ENCODE measurements at regions not wholly inside any gene's neighbourhood (a gene's known extent, or its start where the extent isn't known, plus 50 kb on each side); places are given as distances from the start of the nearest gene placed in this dataset.
"Not testable (repeated sequence)": the region's sequence is repeated elsewhere in the genome, so short reads cannot be mapped to it uniquely, and the experiment has no call there.

DNA sequence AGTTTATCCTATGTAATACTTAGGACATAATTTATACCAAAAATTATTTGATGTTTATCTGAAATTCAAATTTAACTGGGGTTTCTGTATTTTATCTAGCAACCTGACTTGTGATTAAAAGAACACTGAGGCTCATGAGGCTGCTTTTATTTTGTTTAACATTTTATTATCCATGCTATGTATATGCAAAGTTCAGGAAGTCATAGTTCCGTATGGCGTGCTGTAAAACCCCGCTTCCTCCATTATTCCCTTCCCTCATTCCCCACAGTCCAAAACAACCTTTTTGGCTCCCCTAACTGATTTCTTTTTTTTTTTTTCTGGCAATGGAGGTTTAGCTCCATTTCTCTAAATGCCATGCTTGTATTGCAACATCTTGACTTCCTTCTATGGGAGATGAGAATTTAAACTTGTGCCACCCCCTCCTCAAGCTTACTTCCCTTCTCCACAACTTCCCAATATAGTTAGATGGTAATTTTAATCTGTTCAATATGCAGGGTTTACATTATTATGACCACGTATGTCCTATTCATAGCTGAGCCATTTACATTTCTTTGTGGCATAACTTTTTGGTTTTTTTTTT is 138.0 kb upstream of the DNAH14 start:
- no peak for DNase-seq (ENCODE audit: extremely low read depth, low read depth, low spot score)

GRCh38 chr1:224795591-224795990 is 133.9 kb upstream of the DNAH14 start:
- DNase-seq (ENCODE audit: extremely low read depth, low read depth, low spot score), result no peak

DNA sequence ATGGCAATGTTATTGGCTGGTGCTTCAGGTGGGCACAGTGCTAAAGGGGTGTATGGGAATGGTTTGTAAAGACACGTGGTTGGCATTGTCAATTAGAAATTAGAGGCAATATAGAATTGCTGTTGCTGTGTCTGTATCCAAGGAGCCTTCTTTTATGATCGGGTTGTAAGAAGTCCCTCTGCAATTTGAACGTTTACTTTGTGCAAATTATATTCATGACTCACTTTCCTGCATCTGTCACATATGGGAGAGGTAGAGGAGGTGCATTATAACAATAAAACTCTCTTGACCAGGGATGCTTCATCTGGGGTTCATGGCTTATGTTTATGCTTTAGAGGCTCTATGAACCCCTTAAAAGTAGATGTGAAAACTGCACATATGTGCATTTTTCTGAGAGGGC is 130.4 kb upstream of the DNAH14 start:
- no peak for DNase-seq (ENCODE audit: extremely low read depth, low read depth, low spot score)

DNA sequence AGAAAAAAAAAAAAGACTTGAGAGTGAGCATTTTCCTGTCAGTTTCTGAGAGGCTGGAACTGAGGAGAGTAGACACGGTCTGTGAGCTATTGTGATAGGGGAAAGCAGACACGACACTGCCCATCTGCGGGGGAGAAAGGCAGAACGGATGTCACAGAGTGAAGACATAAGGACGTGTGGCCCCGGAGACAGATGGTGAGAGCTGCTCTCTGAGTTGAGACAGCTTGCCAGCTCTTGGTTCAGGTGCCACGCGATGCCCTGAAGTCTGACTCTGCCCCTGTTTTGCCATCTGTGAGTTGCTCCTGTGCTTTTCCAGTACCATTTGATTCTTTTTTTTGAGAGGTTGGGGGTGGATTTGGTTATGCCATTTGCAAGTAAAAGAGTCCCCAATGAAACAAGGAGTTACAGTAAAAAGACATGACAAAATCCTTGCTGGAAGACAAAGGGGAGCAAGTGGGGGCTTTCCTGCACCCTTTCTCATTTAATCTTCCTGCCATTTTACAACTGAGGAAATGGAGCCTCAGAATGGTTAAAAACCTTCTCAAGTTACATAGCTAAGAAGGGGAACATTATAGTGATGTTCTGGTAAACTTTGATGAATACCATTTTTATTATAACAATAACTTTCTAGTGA is 128.9 kb upstream of the DNAH14 start:
- DNase-seq (ENCODE audit: extremely low read depth, low read depth, low spot score), result no peak

DNA sequence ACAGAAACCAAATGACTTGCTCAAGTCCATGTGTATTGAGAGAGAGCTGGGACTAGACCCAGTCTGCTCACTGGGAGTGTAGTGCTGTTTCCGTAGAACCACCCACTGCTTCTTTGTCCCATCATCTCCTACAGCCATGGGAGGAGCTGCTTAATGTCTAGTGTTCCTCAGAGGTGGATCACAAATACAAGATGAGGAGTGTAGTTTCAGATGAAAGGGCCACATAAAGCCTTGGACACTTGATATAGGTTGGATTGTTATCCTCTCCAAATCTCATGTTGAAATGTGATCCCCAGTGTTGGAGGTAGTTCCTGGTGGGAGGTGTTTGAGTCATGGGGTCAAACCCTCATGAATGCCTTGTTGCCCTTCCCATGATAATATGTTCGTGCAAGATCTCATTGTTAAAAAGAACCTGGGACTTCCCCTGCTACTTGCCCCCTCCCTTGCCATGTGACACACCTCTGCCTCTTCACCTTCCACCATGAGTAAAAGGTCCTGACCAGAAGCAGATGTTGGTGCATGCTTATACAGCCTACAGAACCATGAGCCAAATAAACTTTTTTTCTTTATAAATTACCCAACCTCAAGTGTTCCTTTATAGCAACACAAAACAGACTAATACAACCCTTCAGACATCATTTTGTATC is 127.5 kb upstream of the DNAH14 start:
- no peak for DNase-seq (ENCODE audit: extremely low read depth, low read depth, low spot score)

GRCh38 chr1:224802617-224803016 is 126.9 kb upstream of the DNAH14 start:
- no peak for DNase-seq (ENCODE audit: extremely low read depth, low read depth, low spot score)

DNA sequence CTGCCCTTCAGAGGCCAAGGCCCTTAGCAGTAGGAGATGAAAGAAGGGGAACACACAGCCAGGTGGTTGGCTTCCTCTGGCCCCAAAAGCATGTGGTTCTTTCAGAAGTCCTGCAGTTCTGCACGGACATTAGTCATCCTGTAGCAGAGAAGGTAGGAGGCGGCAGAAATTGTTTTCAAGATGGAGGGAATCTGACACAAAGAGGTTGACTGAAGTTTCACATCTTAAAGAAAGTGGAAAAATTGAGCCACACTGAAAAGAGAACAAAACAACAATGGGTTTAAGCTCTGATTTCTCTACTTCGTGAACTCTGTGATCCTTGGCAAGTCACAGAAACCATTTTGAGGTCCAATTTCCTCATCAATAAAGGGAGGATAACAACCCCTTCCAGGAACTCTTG is 125.3 kb upstream of the DNAH14 start:
- no peak for DNase-seq (ENCODE audit: extremely low read depth, low read depth, low spot score)

DNA sequence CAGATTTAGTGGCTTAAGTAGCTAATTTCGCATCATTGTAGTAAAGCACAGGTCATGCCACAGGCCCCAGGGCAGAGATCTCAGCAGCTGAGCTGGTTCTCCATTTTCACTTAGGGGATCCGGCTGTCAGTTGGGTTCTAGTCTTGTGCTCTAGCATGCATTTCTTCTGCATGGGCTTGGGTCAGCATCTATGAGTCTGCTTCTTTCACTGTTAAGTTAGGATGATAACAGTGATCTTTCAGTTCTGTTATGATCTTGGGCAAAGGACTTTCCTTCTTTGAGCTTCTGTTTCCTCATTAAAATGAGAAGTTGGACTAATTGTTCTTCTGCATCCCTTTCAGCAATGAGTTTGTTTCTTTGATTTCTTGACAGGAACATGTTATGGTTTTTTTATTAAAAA is 123.6 kb upstream of the DNAH14 start:
- DNase-seq (ENCODE audit: extremely low read depth, low read depth, low spot score), result no peak

DNA sequence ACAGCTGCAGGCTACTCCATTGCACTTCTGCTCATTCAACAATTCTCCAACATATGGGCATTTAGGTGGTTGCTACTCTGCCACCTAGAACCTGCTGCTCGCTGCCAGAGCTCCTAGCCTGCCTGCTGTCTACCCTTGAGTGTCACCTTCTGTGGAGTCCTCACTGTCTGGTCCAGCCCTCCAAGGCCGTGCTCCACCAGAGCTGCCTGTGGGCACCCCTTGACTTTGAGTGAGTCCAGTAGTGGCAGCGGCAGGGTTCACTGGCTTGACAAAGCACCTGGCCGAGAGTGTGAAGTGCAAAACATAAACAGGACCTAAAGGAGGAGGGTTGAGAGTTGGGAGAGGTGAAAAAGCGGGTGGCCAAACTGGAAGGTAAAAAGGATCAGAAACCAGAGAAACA is 120.3 kb upstream of the DNAH14 start:
- DNase-seq (ENCODE audit: extremely low read depth, low read depth, low spot score), result no peak

GRCh38 chr1:224809613-224810012 is 119.9 kb upstream of the DNAH14 start:
- no peak for DNase-seq (ENCODE audit: extremely low read depth, low read depth, low spot score)

DNA sequence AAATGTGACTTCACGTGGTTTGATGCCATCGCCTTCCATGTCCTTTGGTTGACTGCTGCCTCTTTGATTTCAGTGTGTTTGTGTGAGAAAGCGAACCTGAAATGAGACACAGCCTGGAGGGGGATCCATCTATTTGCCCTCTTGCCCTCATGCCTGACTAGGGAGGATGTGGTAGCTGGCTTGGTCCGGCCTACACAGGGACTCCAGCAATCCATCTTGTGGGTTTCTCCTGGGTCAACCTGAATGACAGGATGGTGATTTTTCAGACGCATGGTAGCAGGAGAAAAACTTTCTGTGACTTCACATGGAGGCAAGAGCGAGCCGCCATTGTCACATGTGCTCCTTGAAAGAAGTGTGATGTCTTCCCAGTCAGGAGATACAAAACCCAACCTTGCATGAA is 117.9 kb upstream of the DNAH14 start:
- DNase-seq (ENCODE audit: extremely low read depth, low read depth, low spot score), result no peak

DNA sequence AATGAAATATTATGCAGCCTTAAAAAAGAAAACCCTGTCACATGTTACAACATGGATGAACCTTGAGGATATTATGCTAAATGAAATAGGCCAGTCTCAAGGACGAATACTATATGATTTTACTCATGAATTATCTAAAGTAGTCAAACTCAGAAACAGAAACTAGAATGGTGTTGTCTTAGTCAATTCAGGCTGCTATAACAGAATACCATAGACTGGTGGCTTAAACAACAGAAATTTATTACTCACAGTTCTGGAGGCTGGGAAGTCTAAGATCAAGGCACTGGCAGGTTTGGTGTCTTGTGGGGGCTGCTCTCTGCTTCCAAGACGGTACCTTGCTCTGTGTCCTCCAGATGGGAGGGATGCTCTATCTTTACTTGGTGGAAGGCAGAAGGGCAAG is 113.8 kb upstream of the DNAH14 start:
- DNase-seq (ENCODE audit: extremely low read depth, low read depth, low spot score), result no peak

DNA sequence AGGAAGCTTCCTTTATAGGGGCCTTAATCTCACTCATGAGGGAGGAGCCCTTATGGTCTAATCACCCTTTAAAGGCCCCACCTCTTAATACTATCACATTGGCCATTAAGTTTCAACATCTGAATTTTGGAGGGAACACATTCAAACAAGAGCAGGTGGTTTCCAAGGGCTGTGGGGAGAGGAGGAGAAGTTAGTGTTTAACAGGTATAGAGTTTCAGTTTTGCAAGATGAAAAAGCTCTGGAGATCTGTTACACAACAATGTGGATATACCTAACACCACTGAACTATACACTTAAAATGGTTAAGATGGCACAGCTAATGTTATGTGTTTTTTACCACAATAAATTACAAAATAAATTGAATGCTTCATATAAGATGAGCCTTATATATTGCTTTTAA is 113.4 kb upstream of the DNAH14 start:
- DNase-seq (ENCODE audit: extremely low read depth, low read depth, low spot score), result no peak

GRCh38 chr1:224817382-224817781 is 112.1 kb upstream of the DNAH14 start:
- DNase-seq (ENCODE audit: extremely low read depth, low read depth, low spot score), result no peak

GRCh38 chr1:224819861-224820260 is 109.6 kb upstream of the DNAH14 start:
- DNase-seq (ENCODE audit: extremely low read depth, low read depth, low spot score), result no peak

GRCh38 chr1:224820341-224820740 is 109.1 kb upstream of the DNAH14 start:
- no peak for DNase-seq (ENCODE audit: extremely low read depth, low read depth, low spot score)

- not testable (repeated sequence) for DNase-seq (ENCODE audit: extremely low read depth, low read depth, low spot score)
Observed at GRCh38 chr1:224821751-224822150, 107.7 kb upstream of the DNAH14 start.

GRCh38 chr1:224825525-224826000 is 103.9 kb upstream of the DNAH14 start:
- no peak for DNase-seq (ENCODE audit: extremely low read depth, low read depth, low spot score)

- DNase-seq (ENCODE audit: extremely low read depth, low read depth, low spot score), result no peak
Observed at GRCh38 chr1:224828691-224829090, 100.8 kb upstream of the DNAH14 start.

DNA sequence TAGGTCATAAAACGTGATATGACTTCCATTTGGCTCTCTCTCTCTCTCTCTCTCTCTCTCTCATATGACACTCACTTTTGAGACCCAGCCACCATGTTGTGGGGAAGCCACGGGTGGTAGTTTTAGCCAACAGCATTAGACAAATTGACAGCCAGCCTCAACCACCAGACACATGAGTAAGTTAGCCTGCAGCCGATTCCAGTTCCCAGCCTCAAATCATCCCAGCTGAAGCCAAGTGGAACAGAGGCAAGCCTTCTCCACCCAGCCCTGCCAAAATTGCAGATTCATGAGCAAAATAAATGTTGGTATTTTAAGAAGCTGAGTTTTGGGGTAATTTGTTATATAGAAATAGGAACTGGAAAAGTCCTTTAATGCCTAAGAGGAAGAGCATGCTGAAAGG is 98.0 kb upstream of the DNAH14 start:
- no peak for DNase-seq (ENCODE audit: extremely low read depth, low read depth, low spot score)

GRCh38 chr1:224839648-224840300 is 89.7 kb upstream of the DNAH14 start:
- DNase-seq (ENCODE audit: extremely low read depth, low read depth, low spot score), result not testable (repeated sequence)

DNA sequence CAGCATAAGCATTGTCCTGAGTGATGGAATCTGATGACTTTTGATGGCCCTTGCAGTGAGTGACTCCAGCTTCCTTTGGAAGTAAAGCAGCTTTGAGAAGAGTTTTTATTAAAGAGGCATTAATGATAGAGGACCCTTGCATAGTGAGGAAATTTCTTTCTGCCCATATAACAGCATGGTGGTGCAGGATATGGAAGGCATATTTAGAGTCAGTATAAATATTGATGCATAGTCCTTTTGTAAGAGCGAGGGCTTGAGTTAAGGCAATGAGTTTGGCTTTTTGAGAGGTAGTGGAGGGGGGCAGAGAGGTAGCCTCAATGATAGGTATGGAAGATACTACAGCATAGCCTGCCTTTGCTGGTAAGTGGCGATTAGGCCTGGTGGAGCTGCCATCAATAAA is 87.7 kb upstream of the DNAH14 start:
- DNase-seq (ENCODE audit: extremely low read depth, low read depth, low spot score), result not testable (repeated sequence)
